Body of pancreas (tissue), 4 donors: ENCODE measurements at regions not wholly inside any gene's neighbourhood (a gene's known extent, or its start where the extent isn't known, plus 50 kb on each side); places are given as distances from the start of the nearest gene placed in this dataset.

Source experiments
- CTCF ChIP-seq, 7 experiments: fragments of 450-650 bp in 4 of 7; fragments of 200-600 bp in 3 of 7; sonication (generic) in 3 of 7; IDR thresholded peaks; one replicate each; pipeline ENCODE4 v1.5.1; 2016 to 2019; ENCODE audit warnings: antibody characterized with exemption in 7 of 7
- POLR2A ChIP-seq, 3 donors: fragments of 450-650 bp; IDR thresholded peaks; one replicate each; pipeline ENCODE4 v1.6.1; 2016; ENCODE audit warnings: antibody characterized with exemption in 3 of 3, mild to moderate bottlenecking in 2 of 3

GRCh38 chr6:81590314-81590691 lies 162.2 kb downstream of the TENT5A start:
- no peak for TF ChIP-seq CTCF (IDR thresholded peaks at IDR 0.05)
- no peak for TF ChIP-seq POLR2A (IDR thresholded peaks at IDR 0.05)
